Cardiac fibroblast (primary cell): ENCODE measurements at regions not wholly inside any gene's neighbourhood (a gene's known extent, or its start where the extent isn't known, plus 50 kb on each side); places are given as distances from the start of the nearest gene placed in this dataset.

ENCODE experiments used
- DNase-seq, 2 donors: peaks; one replicate each; pipeline versions ENCODE4 v3.0.0 to v3.0.0-alpha.2; 2010; ENCODE audit warnings: low read depth in 2 of 2
- H3K4me3 ChIP-seq, 2 donors: replicated peaks in 1 of 2; 1 replicate in 1 of 2; 2 replicates in 1 of 2; pipeline ENCODE4 v1.5.1; 2011; ENCODE audit warnings: low read depth in 2 of 2, low read length in 2 of 2, mild to moderate bottlenecking in 2 of 2, moderate library complexity in 1 of 2
- TF ChIP-seq, protein P1 (sequence below): IDR thresholded peaks from one replicate; pipeline ENCODE4 v1.5.1; 2011; ENCODE audit warnings: low read depth, mild to moderate bottlenecking, low read length, inconsistent platforms

DNA sequence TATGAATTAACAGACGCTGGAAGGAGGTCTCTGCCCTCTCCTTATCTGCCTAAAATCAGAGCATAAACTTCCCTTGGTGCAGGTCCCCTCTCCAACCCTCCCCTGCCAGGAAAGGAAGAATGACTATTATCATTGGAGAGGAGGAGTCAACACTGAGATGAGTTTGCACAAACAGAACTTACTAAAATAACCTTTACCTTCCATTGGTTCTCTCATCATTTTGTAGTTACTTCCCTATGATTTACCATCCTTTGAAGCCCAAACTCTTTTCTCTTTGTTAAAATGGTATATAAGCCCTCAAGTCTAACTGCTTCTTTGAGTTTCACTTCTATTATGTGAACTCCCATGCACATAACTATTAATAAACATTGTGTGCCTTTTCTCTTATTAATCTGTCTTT lies 64.2 kb upstream of the EEA1 start:
- DNase-seq = no peak
- TF ChIP-seq, protein P1, sequence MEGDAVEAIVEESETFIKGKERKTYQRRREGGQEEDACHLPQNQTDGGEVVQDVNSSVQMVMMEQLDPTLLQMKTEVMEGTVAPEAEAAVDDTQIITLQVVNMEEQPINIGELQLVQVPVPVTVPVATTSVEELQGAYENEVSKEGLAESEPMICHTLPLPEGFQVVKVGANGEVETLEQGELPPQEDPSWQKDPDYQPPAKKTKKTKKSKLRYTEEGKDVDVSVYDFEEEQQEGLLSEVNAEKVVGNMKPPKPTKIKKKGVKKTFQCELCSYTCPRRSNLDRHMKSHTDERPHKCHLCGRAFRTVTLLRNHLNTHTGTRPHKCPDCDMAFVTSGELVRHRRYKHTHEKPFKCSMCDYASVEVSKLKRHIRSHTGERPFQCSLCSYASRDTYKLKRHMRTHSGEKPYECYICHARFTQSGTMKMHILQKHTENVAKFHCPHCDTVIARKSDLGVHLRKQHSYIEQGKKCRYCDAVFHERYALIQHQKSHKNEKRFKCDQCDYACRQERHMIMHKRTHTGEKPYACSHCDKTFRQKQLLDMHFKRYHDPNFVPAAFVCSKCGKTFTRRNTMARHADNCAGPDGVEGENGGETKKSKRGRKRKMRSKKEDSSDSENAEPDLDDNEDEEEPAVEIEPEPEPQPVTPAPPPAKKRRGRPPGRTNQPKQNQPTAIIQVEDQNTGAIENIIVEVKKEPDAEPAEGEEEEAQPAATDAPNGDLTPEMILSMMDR = no peak
- no peak overlapping the region for H3K4me3 ChIP-seq

- TF ChIP-seq, protein P1 = no peak
- H3K4me3 ChIP-seq = no peak overlapping the region
- DNase-seq = no peak
These were observed 66.3 kb upstream of the EEA1 start for GRCh38 chr12:92995258-92995903.

DNA sequence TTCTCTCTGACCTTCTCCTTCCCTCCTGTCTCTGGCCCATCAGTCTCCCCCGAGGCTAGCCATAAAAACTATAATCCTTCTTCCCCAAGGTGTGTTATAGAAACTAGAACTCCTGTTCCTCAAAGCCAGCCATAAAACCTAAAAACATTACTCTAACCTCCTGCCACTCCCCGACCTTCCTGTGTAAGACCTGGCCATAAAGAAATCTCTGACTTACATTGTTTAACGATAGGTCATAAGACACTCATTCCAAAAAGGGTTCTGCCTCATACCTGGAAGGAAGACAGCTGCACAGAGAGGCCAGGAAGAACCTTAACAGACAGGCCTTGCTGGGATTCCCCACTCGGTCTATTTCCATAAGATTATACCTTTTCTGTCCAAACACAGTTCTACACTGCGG lies 70.9 kb upstream of the EEA1 start:
- TF ChIP-seq, protein P1 = no peak
- no peak for DNase-seq
- no peak overlapping the region for H3K4me3 ChIP-seq

DNA sequence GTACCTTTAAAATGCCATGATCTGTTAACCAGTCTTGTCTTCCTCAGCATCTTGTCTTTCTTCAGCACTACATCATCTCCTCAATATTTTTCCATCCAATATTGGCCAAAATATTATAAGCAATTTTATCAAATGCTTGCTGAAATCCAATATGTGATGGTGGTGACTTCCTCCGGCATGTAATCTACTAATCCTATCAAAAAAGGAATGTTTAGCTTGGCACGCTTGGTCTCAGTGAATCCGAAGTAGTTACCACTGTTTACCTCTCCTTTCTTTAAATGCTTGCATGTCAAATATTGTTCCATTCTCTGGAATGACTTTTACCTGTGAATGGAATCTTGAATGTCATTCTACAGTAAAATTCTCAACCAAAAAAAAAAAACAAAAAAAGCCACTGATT lies 72.3 kb upstream of the EEA1 start:
- DNase-seq = no peak
- TF ChIP-seq, protein P1 = no peak
- H3K4me3 ChIP-seq = no peak overlapping the region

DNA sequence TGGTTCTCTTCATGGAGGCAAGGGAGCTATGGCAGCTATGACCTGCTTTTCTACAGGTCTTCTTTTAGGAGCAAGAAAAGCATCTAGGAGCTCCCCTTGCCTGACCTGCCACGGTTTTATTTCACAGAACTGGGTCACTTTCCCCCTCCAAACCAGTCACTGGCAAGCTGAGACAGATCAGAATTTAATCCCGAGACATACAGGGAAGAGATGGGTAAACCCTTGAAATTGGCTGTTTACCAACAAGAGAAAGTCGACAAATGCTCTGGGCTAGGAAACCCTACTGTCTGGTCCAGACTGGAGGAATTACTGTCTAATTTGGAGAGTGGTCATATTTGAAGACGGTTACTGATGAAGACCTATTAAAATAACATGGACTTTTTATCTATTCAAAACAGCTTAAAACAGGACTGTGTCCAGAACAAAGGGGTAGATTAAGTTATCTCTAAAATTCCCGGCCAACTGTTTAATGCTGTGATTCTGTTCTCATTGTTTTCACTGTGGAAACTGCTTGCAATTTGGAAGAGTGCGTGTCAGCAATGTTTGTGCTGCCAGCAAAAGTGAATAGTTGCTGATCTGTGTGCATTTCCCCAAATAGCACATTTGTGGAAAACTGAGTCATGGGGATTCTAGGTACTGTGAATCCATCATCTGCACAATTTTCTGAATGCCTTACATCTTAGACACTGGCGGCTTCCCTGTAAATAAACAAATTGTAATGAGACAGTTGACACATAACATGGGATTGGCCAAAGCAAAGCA lies 73.4 kb upstream of the EEA1 start:
- TF ChIP-seq, protein P1 = no peak
- peak; percentile 84 to 90 for DNase-seq
- no peak overlapping the region for H3K4me3 ChIP-seq

- TF ChIP-seq, protein P1 = no peak
- no peak overlapping the region for H3K4me3 ChIP-seq
- DNase-seq = peak in 1 of 2 donors; percentile 19
These were observed 74.6 kb upstream of the EEA1 start for GRCh38 chr12:93003531-93004239.
